ENCODE measurements at regions not wholly inside any gene's neighbourhood (a gene's known extent, or its start where the extent isn't known, plus 50 kb on each side); places are given as distances from the start of the nearest gene placed in this dataset.
"Not testable (repeated sequence)": the region's sequence is repeated elsewhere in the genome, so short reads cannot be mapped to it uniquely, and the experiment has no call there.

- H3K27me3 ChIP-seq (ENCODE audit: control insufficient read depth, insufficient read depth, low read length), result peaks cover 3% of the 10 kb centered on the region
- DNase-seq (ENCODE audit: low read depth), result no peak
- TF ChIP-seq CTCF (IDR thresholded peaks at IDR 0.05; ENCODE audit: insufficient read depth, low read length, poor library complexity, severe bottlenecking), result no peak
- H3K4me3 ChIP-seq (ENCODE audit: low read depth, low read length), result no peak overlapping the region
- no peaks in the 10 kb centered on the region for H3K36me3 ChIP-seq (ENCODE audit: control insufficient read depth, insufficient read depth, low read length)
These were observed 138.9 kb upstream of the ERG start for GRCh38 chr21:38637161-38637560.

- H3K27me3 ChIP-seq (ENCODE audit: control insufficient read depth, insufficient read depth, low read length), result peaks cover 3% of the 10 kb centered on the region
- no peak for TF ChIP-seq CTCF (IDR thresholded peaks at IDR 0.05; ENCODE audit: insufficient read depth, low read length, poor library complexity, severe bottlenecking)
- H3K4me3 ChIP-seq (ENCODE audit: low read depth, low read length), result no peak overlapping the region
- DNase-seq (ENCODE audit: low read depth), result no peak
- H3K36me3 ChIP-seq (ENCODE audit: control insufficient read depth, insufficient read depth, low read length), result no peaks in the 10 kb centered on the region
These were observed 141.5 kb upstream of the ERG start for GRCh38 chr21:38639571-38640354.

- not testable (repeated sequence) for H3K36me3 ChIP-seq (ENCODE audit: control insufficient read depth, insufficient read depth, low read length); H3K27me3 ChIP-seq (ENCODE audit: control insufficient read depth, insufficient read depth, low read length); DNase-seq (ENCODE audit: low read depth); H3K4me3 ChIP-seq (ENCODE audit: low read depth, low read length)
These were observed 142.1 kb upstream of the ERG start for GRCh38 chr21:38640355-38640742.

- no peak for DNase-seq (ENCODE audit: low read depth)
- no peaks in the 10 kb centered on the region for H3K36me3 ChIP-seq (ENCODE audit: control insufficient read depth, insufficient read depth, low read length)
- no peak overlapping the region for H3K4me3 ChIP-seq (ENCODE audit: low read depth, low read length)
- TF ChIP-seq CTCF (IDR thresholded peaks at IDR 0.05; ENCODE audit: insufficient read depth, low read length, poor library complexity, severe bottlenecking), result no peak
- H3K27me3 ChIP-seq (ENCODE audit: control insufficient read depth, insufficient read depth, low read length), result no peaks in the 10 kb centered on the region
These were observed 145.2 kb upstream of the ERG start for GRCh38 chr21:38643404-38644023.

- H3K36me3 ChIP-seq (ENCODE audit: control insufficient read depth, insufficient read depth, low read length), result no peaks in the 10 kb centered on the region
- no peaks in the 10 kb centered on the region for H3K27me3 ChIP-seq (ENCODE audit: control insufficient read depth, insufficient read depth, low read length)
- DNase-seq (ENCODE audit: low read depth), result peak; percentile 29
- H3K4me3 ChIP-seq (ENCODE audit: low read depth, low read length), result no peak overlapping the region
- TF ChIP-seq CTCF (IDR thresholded peaks at IDR 0.05; ENCODE audit: insufficient read depth, low read length, poor library complexity, severe bottlenecking), result no peak
These were observed 147.0 kb upstream of the ERG start for GRCh38 chr21:38645282-38645681.

- H3K27me3 ChIP-seq (ENCODE audit: control insufficient read depth, insufficient read depth, low read length), result no peaks in the 10 kb centered on the region
- DNase-seq (ENCODE audit: low read depth), result peak; percentile 23
- no peaks in the 10 kb centered on the region for H3K36me3 ChIP-seq (ENCODE audit: control insufficient read depth, insufficient read depth, low read length)
- no peak for TF ChIP-seq CTCF (IDR thresholded peaks at IDR 0.05; ENCODE audit: insufficient read depth, low read length, poor library complexity, severe bottlenecking)
- no peak overlapping the region for H3K4me3 ChIP-seq (ENCODE audit: low read depth, low read length)
These were observed 148.0 kb upstream of the ERG start for GRCh38 chr21:38646213-38646837.
